Loucy (cell line): ENCODE measurements at regions not wholly inside any gene's neighbourhood (a gene's known extent, or its start where the extent isn't known, plus 50 kb on each side); places are given as distances from the start of the nearest gene placed in this dataset.

Source experiments
- CTCF ChIP-seq: fragments of 200-600 bp; sonication (generic); conservative IDR thresholded peaks from 2 replicates; pipeline ENCODE4 v1.5.1; 2014; ENCODE audit warnings: mild to moderate bottlenecking, antibody characterized with exemption, low read length
- EZH2phosphoT487 ChIP-seq: fragments of 200-600 bp; IDR thresholded peaks from 2 replicates; pipeline ENCODE4 v1.6.1; 2018; ENCODE audit warnings: antibody characterized with exemption, mild to moderate bottlenecking, moderate library complexity, borderline replicate concordance

- TF ChIP-seq CTCF: no peak
- no peak for TF ChIP-seq EZH2phosphoT487
These were observed 391.1 kb downstream of the AASDHPPT start for GRCh38 chr11:106468531-106468930.
